ENCODE measurements at regions not wholly inside any gene's neighbourhood (a gene's known extent, or its start where the extent isn't known, plus 50 kb on each side); places are given as distances from the start of the nearest gene placed in this dataset.

DNA sequence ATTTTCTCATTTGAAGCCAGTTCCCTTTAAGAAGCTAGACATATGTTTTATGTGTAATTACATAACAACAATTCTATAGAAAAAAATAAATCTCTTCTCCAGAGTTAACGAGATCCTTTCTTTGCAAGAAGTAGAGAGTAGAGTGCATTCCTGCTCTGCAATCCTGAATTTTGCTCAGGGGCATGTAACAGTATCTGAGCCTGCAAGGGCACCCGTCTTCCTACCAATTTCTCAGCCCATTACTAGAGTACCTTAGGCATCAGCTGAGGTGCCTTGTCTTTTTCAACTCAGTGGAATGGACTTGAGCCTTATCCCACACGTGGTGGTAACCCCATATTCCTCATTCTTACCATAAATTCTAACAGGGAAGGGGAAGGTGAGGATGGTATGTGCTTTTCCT lies 205.9 kb downstream of the IKZF2 start:
- no peak for DNase-seq

DNA sequence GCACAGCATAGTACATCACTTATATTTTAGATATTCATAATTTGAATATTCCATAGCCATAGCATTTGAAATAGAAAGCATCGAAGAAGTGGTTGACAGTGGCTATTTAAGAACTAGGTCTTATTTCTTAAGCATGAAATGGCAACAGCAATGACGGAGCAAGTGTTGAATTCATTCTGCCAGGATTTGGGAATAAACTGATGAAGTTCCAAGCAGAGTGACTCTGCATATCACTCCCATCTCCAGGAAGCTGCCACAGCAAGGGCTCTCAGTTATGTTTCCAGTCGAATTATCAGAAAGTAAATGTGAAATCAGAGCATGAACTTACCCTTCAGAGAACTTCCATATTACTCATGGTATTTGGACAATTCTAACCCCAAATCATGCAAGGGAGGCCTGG lies 208.1 kb downstream of the IKZF2 start:
- no peak for DNase-seq

DNA sequence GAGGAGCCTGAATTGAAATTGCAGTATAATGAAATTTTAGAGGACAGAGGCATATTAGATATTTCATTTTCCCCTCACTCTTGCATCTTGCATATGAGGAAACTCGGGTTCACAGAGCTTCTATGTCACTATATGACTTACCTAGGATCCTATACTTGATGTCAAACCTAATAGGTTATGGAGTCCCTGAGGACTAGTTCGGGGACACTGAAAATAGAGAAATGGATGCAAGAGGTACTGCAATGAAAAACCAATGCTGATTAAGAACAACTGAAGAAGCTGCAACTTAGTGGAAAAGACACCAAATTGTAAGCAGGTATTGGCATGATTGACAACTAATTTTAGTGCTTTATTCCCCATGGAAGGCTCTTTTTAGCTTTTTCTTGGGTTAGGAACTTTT lies 210.1 kb downstream of the IKZF2 start:
- DNase-seq = no peak

DNA sequence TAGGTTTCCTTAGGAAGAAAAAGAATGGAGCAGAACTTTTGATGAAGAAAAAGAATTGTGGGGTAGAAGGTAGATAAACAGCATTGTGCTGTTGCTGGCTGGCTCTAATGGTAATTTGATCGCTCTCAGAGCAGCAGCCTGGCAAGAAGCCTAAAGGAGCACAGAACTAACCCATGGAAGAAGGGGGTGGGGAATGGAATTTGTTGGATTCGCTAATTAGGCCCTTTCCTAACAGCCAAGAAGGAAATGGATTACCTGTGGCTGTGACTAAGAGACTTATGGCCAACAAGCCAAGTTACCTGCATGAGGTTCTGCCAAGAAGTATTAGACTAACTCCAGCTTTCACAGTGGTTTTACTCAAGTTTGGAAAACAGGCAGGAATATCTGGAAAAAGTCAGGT lies 210.6 kb downstream of the IKZF2 start:
- no peak for DNase-seq

DNA sequence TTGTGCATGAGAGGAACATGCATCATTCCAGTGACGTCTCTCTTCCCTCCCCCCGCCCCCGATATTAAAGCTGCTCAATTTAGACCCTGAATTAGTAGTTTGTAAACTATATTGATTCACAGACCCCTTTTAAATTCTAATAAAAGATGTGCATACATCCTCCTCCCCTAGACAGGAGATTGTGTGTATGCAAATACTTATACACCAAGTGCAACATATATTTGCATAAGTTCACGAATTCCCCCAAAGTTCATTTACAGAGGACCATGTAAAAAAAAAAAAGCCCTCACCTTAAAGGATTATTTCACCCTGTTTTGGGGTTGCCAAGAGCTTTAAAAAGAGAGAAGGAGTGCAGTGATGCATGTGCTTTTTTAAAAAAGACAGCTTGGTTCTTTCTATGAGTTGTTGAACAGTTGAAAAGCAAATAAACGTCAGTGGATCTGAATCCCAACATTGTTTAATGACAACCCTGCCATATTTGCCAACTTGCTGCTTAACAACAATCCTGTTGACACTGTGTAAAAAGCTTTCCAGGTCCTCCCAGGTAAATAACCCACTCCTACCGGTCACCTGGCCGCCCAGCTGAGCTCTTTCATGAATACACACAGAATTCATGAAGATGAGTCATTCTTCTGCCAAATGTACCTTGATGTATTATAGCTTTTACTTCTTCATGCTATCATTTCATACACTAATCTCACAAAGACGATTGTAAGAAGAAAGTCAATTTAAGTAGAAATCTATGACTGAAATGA lies 211.5 kb downstream of the IKZF2 start:
- DNase-seq = no peak

DNA sequence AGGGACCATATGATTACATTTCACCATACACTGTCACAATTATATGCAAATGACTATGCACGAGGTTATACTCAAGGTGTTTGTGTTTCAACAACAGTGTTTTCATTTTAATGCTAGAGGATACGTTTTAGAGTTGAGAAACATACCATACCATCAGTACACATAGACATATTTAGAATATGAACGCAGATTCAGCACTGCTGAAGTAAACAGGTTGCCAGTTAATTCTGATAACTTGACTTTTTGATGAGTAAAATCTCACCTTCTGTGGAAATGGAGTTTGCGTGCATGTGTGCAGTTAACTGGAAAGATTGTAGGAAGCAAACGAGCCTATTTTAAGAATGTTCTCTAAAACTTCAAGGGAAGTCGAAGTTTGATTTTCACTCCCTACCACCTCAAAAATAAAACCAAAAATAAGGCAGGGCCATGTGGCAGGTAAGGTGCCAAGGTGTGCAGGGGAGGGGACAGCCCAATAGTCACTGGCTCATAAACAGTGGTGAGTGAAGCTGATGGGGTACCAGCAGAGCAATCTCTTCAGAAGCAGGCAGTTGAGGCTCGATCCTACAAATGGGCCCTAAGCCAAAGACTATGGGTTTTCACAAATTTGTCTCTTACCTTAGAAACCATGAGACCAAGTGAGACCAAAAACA lies 213.1 kb downstream of the IKZF2 start:
- no peak for DNase-seq

DNA sequence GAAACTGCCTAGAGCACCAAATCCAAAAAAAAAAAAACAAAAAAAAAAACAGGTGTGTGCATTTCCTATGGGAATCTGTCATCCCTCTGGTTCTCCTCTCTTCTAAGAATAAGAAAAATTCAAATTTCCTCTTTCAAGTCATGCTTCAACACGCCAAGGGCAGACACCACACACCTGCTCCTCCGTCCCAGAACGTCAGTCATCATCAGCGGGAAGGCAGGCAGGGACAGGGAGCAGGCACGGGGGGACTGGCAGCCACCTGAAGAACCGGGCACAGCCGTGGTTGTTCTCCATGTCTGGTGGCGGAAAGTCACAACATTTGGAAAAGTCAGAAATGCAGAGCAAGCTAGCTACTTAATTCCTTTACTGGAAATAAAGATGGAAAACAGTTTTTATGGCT lies 214.8 kb downstream of the IKZF2 start:
- DNase-seq = no peak

DNA sequence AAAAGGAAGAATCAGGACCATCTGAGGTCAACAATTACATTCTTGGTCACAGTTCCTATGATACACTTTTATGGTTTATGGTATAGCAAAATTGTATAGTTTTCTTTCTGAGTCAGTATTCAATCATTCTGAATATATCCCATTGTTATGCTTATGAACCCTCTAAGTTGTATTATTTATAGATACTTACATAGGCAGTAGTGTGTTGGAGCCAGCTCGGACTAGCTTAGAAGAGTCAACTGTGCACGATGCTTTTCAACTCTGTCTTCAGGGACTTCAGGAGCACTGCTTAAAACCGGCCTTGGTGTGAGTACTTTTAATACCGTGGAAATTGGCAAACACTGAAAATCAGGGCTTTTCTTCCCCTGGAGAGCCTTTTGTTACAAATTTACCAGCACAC lies 215.7 kb downstream of the IKZF2 start:
- DNase-seq = no peak

DNA sequence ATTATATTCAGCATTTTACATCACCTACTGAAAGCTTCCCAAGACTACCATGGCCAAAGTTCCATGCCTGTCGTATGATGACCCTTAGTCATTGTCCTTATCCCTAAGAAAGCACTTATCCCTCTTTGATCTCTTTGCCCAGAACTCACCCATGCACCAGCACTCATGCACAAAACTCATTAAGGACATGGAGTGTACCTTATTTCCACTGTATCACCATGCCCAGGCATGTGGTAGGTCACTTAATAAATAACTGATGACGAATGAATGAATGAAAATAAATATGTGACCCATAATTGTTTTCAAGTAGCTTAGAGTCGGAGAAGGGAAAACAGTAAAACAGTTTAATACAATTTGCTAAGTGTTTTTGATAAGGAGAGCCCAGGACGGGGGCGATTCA lies 220.1 kb downstream of the IKZF2 start:
- DNase-seq = no peak

DNA sequence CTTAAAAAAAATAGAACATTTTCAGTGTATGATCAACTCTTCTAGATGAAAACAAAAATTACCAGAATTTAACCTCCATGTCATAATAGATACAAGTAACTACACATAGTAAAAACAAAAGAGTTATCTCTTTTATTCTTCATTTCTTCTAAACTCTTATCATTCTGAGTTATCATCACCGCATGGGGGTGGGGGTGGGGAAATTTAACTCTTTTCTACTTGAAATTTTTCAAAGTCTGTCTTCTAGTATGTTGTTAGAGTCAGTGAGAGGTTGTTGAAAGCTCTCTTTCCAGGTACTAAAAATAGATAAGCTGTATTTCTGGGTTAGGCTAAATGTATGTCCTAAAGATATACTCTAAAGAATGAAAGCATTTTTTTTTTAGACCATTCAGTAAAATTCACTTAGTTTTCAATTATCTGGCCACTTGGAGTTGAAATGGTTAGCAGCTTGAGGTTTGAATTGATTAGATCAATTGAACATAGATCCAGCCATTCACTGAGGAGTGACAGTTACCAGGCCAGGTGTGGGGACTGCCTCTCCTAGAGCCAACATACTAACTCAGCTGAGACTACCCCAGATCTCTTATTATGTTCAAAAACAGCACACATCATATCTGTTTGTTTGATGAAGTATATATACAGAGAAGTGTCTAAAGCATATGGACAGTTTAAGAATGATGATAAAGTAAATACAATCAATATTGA lies 220.7 kb downstream of the IKZF2 start:
- no peak for DNase-seq

DNA sequence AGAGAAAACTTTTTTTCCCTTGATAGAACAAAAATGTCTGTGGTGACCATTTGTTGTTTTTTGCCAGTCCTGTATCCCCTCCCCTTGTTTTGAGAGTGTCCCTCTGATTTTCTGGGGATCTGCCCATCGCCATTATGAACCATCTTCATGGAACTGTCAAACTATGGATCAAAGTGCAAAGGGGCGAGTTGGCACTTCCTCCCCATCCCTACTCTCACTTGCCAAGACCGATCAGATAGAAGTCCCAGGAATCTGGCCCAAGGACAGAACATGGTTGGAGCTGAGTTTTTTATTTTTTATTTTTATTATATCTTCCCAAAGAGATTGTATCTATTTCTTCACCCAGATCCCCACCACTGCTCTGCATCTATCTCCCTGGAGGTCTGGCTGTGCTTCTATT lies 221.4 kb downstream of the IKZF2 start:
- DNase-seq = no peak

DNA sequence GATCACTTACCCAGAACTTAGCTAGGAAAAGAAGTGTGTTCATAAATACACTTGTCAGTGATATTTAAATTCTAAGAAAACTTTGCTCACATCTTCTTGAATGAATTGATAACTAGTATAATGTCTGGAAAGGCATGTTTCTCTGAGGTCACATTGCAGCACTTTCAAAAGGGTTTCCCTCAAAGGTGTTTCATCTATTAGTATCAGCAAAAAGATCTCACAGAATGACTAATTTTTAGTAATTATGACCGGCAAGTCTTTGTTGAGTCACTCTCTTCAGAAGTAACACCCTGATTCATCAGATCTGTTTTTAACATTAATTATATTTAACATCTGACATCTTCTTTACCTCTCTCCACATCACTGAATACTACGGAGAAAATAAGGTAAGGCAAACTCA lies 222.3 kb downstream of the IKZF2 start:
- no peak for DNase-seq

DNA sequence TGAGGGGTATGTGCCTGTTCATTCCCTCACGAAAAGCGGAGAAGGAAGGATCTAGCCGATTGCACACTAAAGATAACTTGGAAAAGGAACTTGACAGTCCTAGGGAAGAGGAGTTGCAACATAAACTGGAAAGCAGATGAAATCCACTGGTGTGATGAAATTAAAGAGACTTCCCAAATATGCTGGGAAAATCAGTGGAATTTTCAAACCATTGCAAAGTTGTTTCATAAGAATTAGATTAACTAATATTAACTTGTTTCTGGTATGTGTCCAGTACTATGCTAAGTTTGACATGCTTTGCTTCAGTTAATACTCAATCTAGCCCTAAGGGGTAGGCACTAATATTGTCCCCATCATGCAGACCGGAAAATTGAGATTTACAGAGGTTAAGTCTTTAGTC lies 222.7 kb downstream of the IKZF2 start:
- DNase-seq = no peak

DNA sequence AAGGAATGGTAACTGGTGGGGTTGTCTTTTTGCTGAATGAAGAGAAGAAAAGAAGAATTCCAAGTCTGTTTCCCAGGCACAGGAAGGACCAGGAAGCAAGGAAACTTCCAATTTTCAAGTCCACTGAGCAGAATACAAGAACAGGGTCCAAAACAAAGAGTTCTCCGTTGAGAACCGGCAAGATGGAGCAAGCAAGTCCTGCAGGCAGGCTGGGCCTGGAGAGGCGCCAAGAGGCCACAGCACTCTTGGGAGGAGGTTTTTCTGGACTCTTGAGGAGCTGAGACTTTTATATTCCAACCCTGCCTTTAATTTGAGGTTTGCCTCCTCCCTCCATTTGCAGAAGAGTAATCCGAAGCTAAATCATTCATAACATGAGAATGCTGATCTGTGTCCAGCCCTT lies 224.5 kb downstream of the IKZF2 start:
- no peak for DNase-seq

DNA sequence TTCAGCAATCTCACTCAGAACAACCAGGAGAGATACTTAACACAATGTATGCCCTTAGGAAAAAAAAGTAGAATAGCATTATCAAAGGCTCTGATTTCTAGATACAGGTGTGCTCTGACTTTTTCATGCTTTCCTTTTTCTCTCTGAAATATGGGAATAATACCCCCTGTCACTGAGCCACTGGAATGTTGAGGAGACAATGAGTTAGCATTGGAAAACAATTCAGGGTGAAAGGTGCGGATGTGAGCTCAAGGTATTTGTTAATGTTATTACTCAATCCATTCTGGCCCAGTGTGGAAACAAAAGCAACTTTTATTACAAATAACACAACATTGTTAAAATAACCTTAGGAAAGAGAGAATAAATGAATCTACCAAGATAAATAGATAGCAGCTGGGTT lies 228.0 kb downstream of the IKZF2 start:
- no peak for DNase-seq

DNA sequence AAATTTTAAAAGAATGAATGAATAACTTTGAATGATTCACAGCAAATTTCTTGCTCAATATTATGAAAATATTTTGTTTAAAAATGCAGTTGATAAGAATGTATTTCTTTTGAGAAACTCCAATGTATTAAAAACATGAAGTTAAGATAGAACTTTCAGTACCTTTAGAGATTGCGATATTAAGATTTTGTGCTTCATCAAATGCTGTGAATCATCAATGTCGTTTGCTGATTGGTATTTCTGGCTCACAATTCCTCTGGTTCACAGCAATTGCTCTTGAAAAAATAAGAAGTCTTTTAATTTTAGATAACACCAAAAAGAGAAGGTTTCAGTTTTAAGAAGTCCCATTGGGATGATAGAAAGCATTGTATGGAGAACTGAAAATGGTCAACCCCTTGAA lies 228.7 kb downstream of the IKZF2 start:
- no peak for DNase-seq

DNA sequence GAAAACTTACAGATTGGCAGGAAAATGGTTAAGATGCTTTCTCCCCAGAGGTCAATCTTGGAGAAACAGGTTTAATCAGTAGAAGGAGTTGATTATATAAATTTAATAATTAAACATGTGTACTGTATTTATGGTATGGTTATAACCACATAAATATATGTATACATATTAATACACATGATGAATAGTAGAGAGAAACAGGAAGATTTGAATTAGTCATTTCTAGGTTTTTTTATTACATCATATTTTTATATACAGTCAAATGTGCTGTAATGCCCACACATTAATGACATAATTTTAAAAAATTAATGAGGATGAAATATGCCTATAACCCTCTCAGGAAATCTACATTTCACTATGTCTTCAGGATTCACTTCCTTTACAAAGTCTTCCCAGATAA lies 229.7 kb downstream of the IKZF2 start:
- no peak for DNase-seq

DNA sequence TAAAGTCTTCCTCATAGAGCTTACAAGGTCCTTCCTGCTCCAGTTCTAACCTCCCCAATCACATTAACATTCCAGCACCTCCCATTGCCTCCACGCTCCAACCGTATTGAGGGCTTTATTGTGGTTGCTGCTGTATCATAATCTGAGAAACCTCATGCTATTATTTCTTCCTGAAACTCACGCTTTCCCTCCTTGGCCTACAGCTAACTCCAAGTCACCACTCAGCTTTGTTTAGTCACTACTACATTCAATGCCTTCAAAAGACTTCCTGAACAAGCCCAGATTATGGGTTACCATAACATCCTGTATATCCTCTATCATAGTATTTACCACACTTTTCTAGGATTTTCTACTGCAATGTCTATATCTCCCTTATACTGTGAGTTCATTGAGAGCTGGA lies 230.4 kb downstream of the IKZF2 start:
- no peak for DNase-seq

DNA sequence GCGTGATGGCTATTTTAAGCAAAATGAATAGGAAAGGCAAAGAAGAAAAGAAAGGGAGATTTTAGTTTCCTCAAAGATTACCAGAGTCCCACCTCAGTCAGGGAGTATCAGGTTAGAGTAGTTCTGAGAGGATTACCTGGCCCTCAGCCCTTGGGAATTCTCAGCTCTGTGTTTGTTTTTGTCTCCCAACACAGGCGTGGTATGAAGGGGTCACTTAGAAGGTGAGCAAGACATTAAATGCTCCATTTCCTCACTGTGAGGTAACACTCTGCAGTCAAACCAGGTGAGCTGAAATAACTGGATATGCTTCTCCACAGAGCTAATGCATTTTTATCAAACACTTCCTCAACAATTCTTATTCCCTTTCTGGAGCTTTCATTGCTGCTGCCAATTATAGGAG lies 232.2 kb downstream of the IKZF2 start:
- no peak for DNase-seq

DNA sequence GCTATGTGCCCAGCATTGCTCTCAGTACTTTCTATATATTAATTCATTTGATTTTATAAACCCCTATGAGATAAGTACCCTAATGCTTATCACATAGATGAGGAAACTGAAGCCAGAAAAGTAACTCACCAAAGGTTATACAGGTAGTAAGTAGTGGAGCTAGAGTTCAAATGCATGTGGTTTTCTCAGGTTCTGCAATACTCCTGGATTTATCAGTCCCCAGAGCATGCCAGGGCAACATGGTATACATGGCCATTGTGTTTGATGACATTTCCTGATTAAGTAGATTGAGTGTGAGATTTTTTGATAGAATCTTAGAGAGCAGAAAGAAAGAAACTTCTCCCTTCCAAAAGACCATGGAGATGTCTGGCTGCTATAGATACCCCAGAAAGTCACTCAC lies 233.1 kb downstream of the IKZF2 start:
- DNase-seq = no peak

DNA sequence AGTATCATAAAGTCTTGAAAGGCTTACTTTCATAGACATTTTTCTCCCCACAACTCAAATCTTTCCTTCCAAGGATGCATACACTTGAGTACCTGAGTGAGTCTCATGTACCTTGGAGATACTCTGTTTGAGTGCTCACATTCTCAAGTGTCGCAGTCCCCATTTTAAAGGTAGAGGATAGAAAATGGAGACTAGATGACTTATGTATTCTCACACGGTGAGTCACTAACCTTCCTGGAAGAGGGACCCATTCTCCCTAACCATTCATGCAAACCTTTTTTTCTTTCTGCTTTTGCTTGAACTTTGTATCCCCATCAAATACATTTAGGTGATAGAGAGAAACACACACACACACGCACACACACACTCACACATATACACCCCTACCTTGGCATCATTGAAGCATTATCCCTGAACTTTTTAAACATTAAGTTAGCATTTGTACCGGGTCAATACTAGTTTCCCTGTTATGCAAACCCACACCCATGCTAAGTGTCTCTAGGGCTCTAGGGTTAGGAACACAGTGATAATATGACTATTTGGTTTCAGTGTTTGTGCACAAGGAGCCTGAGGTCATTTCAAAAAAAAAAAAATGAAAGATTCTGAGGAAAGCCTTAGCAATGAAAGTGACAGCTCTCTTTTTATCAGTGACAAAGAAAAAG lies 236.2 kb downstream of the IKZF2 start:
- no peak for DNase-seq

DNA sequence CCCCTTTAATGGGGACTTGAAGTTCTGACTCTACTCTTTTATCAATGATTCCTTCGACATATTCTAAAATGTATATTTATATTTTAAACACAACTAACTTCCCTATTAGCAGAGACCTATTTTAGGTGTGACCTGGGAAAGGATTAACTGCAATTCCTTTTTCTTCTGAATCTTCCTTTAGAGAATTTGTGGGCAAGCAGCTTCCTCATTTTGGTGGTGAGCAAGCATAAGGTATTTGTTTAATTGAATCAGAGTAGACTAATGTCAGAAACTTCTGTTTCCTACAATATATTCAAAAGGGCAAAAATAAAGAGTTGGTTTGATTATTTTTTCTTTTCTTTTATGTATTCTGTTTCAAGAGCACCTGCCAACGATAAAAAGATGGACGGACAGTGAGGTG lies 237.0 kb downstream of the IKZF2 start:
- DNase-seq = no peak

DNA sequence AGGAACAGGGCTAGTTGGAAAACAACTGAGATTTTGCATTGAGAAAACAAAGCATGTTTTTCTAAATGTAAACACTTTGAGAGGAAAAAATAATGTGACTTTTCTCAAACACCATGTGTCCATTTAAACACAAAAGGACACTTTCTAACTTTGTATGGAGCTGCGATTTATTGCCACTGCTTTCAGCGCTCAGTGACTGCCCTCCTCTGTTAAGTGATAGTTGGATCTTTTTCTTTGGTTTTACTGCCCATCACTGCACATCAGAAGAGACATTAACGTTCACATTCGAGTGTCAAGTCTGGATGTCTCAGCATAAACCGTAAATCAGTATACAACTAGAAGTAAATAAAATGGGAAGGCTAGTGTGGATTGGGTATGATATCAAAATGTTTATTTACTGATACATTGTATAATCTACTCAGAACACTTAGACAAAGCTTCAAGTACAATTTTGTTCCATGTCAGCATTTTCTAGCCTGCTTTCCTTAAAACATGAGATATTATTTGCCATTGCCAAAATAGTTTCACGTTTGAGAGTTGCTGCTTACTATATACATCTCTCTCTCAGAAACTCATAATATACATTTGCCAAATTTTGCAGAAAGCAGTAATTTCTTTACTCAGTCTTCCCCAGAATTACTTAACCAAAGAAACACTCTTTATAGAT lies 237.6 kb downstream of the IKZF2 start:
- DNase-seq = no peak
